ENCODE measurements at regions not wholly inside any gene's neighbourhood (a gene's known extent, or its start where the extent isn't known, plus 50 kb on each side); places are given as distances from the start of the nearest gene placed in this dataset.

GRCh38 chr4:54509057-54509456 lies 148.7 kb upstream of the KIT start:
- no peak for TF ChIP-seq CTCF (IDR thresholded peaks at IDR 0.05)
- TF ChIP-seq POLR2A (IDR thresholded peaks at IDR 0.05) = no peak
- no peak for TF ChIP-seq POLR2AphosphoS5 (IDR thresholded peaks at IDR 0.05)
